GM23248 (cell line): ENCODE measurements at regions not wholly inside any gene's neighbourhood (a gene's known extent, or its start where the extent isn't known, plus 50 kb on each side); places are given as distances from the start of the nearest gene placed in this dataset.

Source experiments
- EZH2 ChIP-seq: fragments of 200-600 bp; sonication (generic); IDR thresholded peaks from 2 replicates; pipeline ENCODE4 v1.6.1; 2018; ENCODE audit warnings: antibody characterized with exemption, mild to moderate bottlenecking; ENCODE audit not compliant: insufficient read depth, poor library complexity, severe bottlenecking
- EZH2phosphoT487 ChIP-seq: fragments of 200-600 bp; sonication (generic); IDR thresholded peaks from 2 replicates; pipeline ENCODE4 v1.6.1; 2018; ENCODE audit warnings: antibody characterized with exemption, moderate library complexity, mild to moderate bottlenecking, low read depth; ENCODE audit not compliant: insufficient read depth

- TF ChIP-seq EZH2phosphoT487 (no peak), EZH2 (no peak)
Observed at GRCh38 chr6:5909721-5910120, 97.0 kb downstream of the NRN1 start.
